ENCODE measurements at regions not wholly inside any gene's neighbourhood (a gene's known extent, or its start where the extent isn't known, plus 50 kb on each side); places are given as distances from the start of the nearest gene placed in this dataset.
"Not testable (repeated sequence)": the region's sequence is repeated elsewhere in the genome, so short reads cannot be mapped to it uniquely, and the experiment has no call there.

DNA sequence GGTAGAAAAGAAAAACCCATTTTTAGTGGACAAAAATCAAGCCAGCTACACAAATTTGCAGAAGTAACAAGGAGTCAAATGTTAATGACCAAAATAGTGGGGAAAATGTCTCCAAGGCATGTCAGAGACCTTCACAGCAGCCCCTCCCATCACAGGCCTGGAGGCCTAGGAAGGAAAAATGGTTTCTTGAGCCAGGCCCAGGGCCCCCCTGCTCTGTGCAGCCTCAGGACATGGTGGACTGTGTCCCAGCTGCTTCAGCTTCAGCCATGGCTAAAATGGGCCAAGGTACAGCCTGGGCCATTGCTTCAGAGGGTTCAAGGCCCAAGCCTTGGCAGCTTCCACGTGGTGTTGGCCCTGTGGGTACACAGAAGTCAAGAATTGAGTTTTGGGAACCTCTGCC is 82.5 kb upstream of the CLVS2 start:
- TF ChIP-seq POLR2A (IDR thresholded peaks at IDR 0.05; ENCODE audit: low read depth) (no peak), POLR2AphosphoS5 (IDR thresholded peaks at IDR 0.05) (no peak), EP300 (IDR thresholded peaks at IDR 0.05) (no peak)
- TF ChIP-seq, protein P1, sequence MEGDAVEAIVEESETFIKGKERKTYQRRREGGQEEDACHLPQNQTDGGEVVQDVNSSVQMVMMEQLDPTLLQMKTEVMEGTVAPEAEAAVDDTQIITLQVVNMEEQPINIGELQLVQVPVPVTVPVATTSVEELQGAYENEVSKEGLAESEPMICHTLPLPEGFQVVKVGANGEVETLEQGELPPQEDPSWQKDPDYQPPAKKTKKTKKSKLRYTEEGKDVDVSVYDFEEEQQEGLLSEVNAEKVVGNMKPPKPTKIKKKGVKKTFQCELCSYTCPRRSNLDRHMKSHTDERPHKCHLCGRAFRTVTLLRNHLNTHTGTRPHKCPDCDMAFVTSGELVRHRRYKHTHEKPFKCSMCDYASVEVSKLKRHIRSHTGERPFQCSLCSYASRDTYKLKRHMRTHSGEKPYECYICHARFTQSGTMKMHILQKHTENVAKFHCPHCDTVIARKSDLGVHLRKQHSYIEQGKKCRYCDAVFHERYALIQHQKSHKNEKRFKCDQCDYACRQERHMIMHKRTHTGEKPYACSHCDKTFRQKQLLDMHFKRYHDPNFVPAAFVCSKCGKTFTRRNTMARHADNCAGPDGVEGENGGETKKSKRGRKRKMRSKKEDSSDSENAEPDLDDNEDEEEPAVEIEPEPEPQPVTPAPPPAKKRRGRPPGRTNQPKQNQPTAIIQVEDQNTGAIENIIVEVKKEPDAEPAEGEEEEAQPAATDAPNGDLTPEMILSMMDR (IDR thresholded peaks at IDR 0.05), result no peak
- Histone ChIP-seq H3K9me3 (peaks cover 0 to 17% (median 9%) of the 10 kb centered on the region in 4 donors), H3K27ac (replicated peaks in 1 of 4) (no peak overlapping the region), H3K4me1 (no peaks in the 10 kb centered on the region), H3K36me3 (no peaks in the 10 kb centered on the region), H3K27me3 (no peaks in the 10 kb centered on the region), H3K4me3 (no peak overlapping the region)
- intact Hi-C loops (cut with DNase I), result no loop called here
- 17% methylated on average over 1 of the region's 1 CpG for WGBS
- DNase-seq (ENCODE audit: extremely low spot score), result no peak

GRCh38 chr6:122918714-122919113 is 77.3 kb upstream of the CLVS2 start:
- DNase-seq (ENCODE audit: extremely low spot score), result no peak
- intact Hi-C loops (cut with DNase I), result no loop called here
- Histone ChIP-seq H3K27ac (replicated peaks in 1 of 4) (no peak overlapping the region), H3K36me3 (no peaks in the 10 kb centered on the region), H3K4me1 (no peaks in the 10 kb centered on the region), H3K9me3 (peaks cover 0 to 17% (median 9%) of the 10 kb centered on the region in 4 donors), H3K4me3 (no peak overlapping the region), H3K27me3 (no peaks in the 10 kb centered on the region)
- TF ChIP-seq, protein P1 (IDR thresholded peaks at IDR 0.05), result no peak
- TF ChIP-seq POLR2AphosphoS5 (IDR thresholded peaks at IDR 0.05), result no peak
- no peak for TF ChIP-seq EP300 (IDR thresholded peaks at IDR 0.05)
- no peak for TF ChIP-seq POLR2A (IDR thresholded peaks at IDR 0.05; ENCODE audit: low read depth)

GRCh38 chr6:122930252-122931180 is 65.5 kb upstream of the CLVS2 start:
- Histone ChIP-seq H3K4me3 (no peak overlapping the region), H3K27me3 (no peaks in the 10 kb centered on the region), H3K9me3 (no peaks in the 10 kb centered on the region), H3K27ac (replicated peaks in 1 of 4) (no peak overlapping the region), H3K36me3 (no peaks in the 10 kb centered on the region), H3K4me1 (no peaks in the 10 kb centered on the region)
- intact Hi-C loops (cut with DNase I), result no loop called here
- WGBS, result 72% methylated on average over 2 of the region's 3 CpGs
- TF ChIP-seq, protein P1 (IDR thresholded peaks at IDR 0.05), result no peak
- TF ChIP-seq EP300 (IDR thresholded peaks at IDR 0.05) (no peak), POLR2AphosphoS5 (IDR thresholded peaks at IDR 0.05) (no peak), POLR2A (IDR thresholded peaks at IDR 0.05; ENCODE audit: low read depth) (no peak)
- DNase-seq (ENCODE audit: extremely low spot score), result no peak

- Histone ChIP-seq H3K36me3 (no peaks in the 10 kb centered on the region), H3K27me3 (no peaks in the 10 kb centered on the region), H3K4me3 (no peak overlapping the region), H3K9me3 (no peaks in the 10 kb centered on the region), H3K4me1 (no peaks in the 10 kb centered on the region), H3K27ac (replicated peaks in 1 of 4) (no peak overlapping the region)
- intact Hi-C loops (cut with DNase I), result no loop called here
- no peak for DNase-seq (ENCODE audit: extremely low spot score)
- TF ChIP-seq POLR2A (IDR thresholded peaks at IDR 0.05; ENCODE audit: low read depth) (no peak), EP300 (IDR thresholded peaks at IDR 0.05) (no peak), POLR2AphosphoS5 (IDR thresholded peaks at IDR 0.05) (no peak)
- TF ChIP-seq, protein P1 (IDR thresholded peaks at IDR 0.05), result no peak
Observed at GRCh38 chr6:122931916-122932315, 64.1 kb upstream of the CLVS2 start.

DNA sequence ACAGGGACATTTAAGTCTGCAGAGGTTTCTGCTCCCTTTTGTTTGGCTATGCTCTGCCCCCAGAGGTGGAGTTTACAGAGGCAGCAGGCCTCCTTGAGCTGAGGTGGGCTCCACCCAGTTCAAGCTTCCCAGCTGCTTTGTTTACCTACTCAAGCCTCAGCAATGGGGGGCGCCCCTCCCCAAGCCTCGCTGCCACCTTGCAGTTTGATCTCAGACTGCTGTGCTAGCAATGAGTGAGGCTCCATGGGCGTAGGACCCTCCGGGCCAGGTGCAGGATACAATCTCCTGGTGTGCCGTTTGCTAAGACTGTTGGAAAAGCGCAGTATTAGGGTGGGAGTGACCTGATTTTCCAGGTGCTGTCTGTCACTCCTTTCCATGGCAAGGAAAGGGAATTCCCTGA is 51.1 kb upstream of the CLVS2 start:
- H3K4me1 ChIP-seq; H3K27me3 ChIP-seq; intact Hi-C loops (cut with DNase I); H3K27ac ChIP-seq (replicated peaks in 1 of 4); H3K9me3 ChIP-seq; H3K4me3 ChIP-seq; H3K36me3 ChIP-seq; DNase-seq (ENCODE audit: extremely low spot score): not testable (repeated sequence)
- whole genome bisulfite sequencing, result 89% methylated on average over 6 of the region's 6 CpGs

Measured in esophagus muscularis mucosa (tissue), 4 donors.